ENCODE measurements at regions not wholly inside any gene's neighbourhood (a gene's known extent, or its start where the extent isn't known, plus 50 kb on each side); places are given as distances from the start of the nearest gene placed in this dataset.

DNA sequence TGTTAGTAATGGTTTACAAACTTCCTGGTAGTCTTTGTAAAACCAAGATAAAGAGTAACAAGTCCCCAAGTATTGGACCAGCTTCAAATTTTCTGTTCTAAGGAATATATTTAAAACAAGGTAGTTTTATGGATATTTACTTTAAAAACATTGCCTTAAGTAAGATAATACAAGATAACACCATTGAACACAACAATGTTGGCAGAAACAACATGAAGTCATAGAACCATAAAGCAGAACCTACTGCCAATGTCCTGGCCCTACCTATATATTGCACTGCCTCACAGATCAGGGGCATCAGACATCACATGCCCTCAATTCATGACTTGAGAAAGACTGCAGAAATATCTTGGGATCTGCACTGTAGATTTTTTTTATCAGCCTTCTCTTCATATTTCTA is 1176.2 kb downstream of the PCDH7 start:
- intact Hi-C loops (cut with DNase I), result no loop called here
- H3K27me3 ChIP-seq, result no peaks in the 10 kb centered on the region

DNA sequence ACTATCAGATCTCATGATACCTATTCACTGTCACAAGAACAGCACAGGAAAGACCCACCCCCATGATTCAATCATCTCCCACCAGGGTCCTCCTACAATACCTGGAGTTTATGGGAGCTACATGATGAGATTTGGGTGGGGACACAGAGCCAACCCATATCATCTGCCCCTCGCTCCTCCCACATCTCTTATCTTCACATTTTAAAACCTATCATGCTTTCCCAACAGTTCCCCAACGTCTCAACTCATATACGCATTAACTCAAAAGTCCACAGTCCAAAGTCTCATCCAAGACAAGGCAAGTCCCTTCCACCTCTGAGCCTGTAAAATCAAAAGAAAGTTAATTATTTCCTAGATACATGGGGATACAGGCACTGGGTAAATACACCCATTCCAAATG is 1185.2 kb downstream of the PCDH7 start:
- DNase-seq (ENCODE audit: extremely low spot score), result no peak
- H3K4me1 ChIP-seq, result no peaks in the 10 kb centered on the region
- H3K27ac ChIP-seq (replicated peaks in 1 of 4), result no peak overlapping the region
- TF ChIP-seq POLR2AphosphoS5 (IDR thresholded peaks at IDR 0.05) (no peak), EP300 (IDR thresholded peaks at IDR 0.05) (no peak), POLR2A (IDR thresholded peaks at IDR 0.05; ENCODE audit: low read depth) (no peak), CTCF (IDR thresholded peaks at IDR 0.05) (no peak)
- no peaks in the 10 kb centered on the region for H3K36me3 ChIP-seq
- H3K27me3 ChIP-seq, result no peaks in the 10 kb centered on the region
- no peak overlapping the region for H3K4me3 ChIP-seq
- H3K9me3 ChIP-seq, result no peaks in the 10 kb centered on the region
- WGBS, result 86% methylated on average over 3 of the region's 3 CpGs
- intact Hi-C loops (cut with DNase I), result no loop called here

More for the DNA sequence above, 1176.2 kb downstream of the PCDH7 start:
- H3K4me1 ChIP-seq, result no peaks in the 10 kb centered on the region
- no peak for TF ChIP-seq EP300 (IDR thresholded peaks at IDR 0.05)
- TF ChIP-seq POLR2AphosphoS5 (IDR thresholded peaks at IDR 0.05), result no peak
- TF ChIP-seq POLR2A (IDR thresholded peaks at IDR 0.05; ENCODE audit: low read depth), result no peak
- no peak for DNase-seq (ENCODE audit: extremely low spot score)
- no peak overlapping the region for H3K27ac ChIP-seq (replicated peaks in 1 of 4)
- H3K9me3 ChIP-seq, result no peaks in the 10 kb centered on the region
- no peaks in the 10 kb centered on the region for H3K36me3 ChIP-seq
- no peak overlapping the region for H3K4me3 ChIP-seq

- TF ChIP-seq POLR2A (IDR thresholded peaks at IDR 0.05; ENCODE audit: low read depth) (no peak), POLR2AphosphoS5 (IDR thresholded peaks at IDR 0.05) (no peak), EP300 (IDR thresholded peaks at IDR 0.05) (no peak), CTCF (IDR thresholded peaks at IDR 0.05) (no peak)
- Histone ChIP-seq H3K27ac (replicated peaks in 1 of 4) (no peak overlapping the region), H3K36me3 (no peaks in the 10 kb centered on the region), H3K4me3 (no peak overlapping the region), H3K4me1 (no peaks in the 10 kb centered on the region), H3K27me3 (no peaks in the 10 kb centered on the region), H3K9me3 (no peaks in the 10 kb centered on the region)
- WGBS, result 26% methylated on average over 3 of the region's 3 CpGs
- DNase-seq (ENCODE audit: extremely low spot score), result no peak
- intact Hi-C loops (cut with DNase I), result no loop called here
These were observed 1188.1 kb downstream of the PCDH7 start for GRCh38 chr4:31908261-31908660.

GRCh38 chr4:31917334-31917733 is 1197.2 kb downstream of the PCDH7 start:
- no peak for TF ChIP-seq POLR2A (IDR thresholded peaks at IDR 0.05; ENCODE audit: low read depth)
- no peak for TF ChIP-seq POLR2AphosphoS5 (IDR thresholded peaks at IDR 0.05)
- Histone ChIP-seq H3K4me3 (no peak overlapping the region), H3K36me3 (no peaks in the 10 kb centered on the region), H3K27me3 (no peaks in the 10 kb centered on the region), H3K9me3 (no peaks in the 10 kb centered on the region), H3K4me1 (no peaks in the 10 kb centered on the region), H3K27ac (replicated peaks in 1 of 4) (no peak overlapping the region)
- intact Hi-C loops (cut with DNase I), result no loop called here
- WGBS, result 75% methylated on average over 1 of the region's 1 CpG
- DNase-seq (ENCODE audit: extremely low spot score), result no peak

DNA sequence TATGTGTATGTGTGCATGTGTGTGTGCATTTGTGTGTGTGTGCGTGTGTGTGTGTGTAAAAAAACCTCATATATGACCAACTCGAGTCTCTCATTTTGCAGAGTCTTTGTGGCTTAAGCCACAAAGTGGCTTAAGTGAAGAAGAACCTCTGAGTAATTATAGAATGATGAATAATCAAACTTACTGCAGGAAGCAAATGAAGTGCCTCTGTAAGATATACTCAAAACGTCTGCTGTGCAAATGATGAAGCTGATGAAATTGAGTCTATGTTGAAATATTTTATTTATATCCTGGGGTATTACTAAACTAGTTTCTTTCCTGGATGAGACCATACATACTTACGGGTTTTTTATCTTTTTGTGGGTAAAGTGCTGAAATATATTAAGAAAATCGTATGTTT is 1198.7 kb downstream of the PCDH7 start:
- H3K27me3 ChIP-seq, result no peaks in the 10 kb centered on the region
- intact Hi-C loops (cut with DNase I), result no loop called here
- TF ChIP-seq EP300 (IDR thresholded peaks at IDR 0.05) (no peak), POLR2A (IDR thresholded peaks at IDR 0.05; ENCODE audit: low read depth) (no peak), POLR2AphosphoS5 (IDR thresholded peaks at IDR 0.05) (no peak), CTCF (IDR thresholded peaks at IDR 0.05) (no peak)
- no peak overlapping the region for H3K27ac ChIP-seq (replicated peaks in 1 of 4)
- no peak overlapping the region for H3K4me3 ChIP-seq
- DNase-seq (ENCODE audit: extremely low spot score), result no peak
- 39% methylated on average over 5 of the region's 5 CpGs for WGBS
- no peaks in the 10 kb centered on the region for H3K9me3 ChIP-seq
- H3K36me3 ChIP-seq, result no peaks in the 10 kb centered on the region
- H3K4me1 ChIP-seq, result no peaks in the 10 kb centered on the region

GRCh38 chr4:31923634-31924033 is 1203.5 kb downstream of the PCDH7 start:
- no peaks in the 10 kb centered on the region for H3K4me1 ChIP-seq
- H3K4me3 ChIP-seq, result no peak overlapping the region
- TF ChIP-seq CTCF (IDR thresholded peaks at IDR 0.05) (no peak), POLR2A (IDR thresholded peaks at IDR 0.05; ENCODE audit: low read depth) (no peak), EP300 (IDR thresholded peaks at IDR 0.05) (no peak), POLR2AphosphoS5 (IDR thresholded peaks at IDR 0.05) (no peak)
- H3K36me3 ChIP-seq, result no peaks in the 10 kb centered on the region
- no peak overlapping the region for H3K27ac ChIP-seq (replicated peaks in 1 of 4)
- H3K27me3 ChIP-seq, result no peaks in the 10 kb centered on the region
- WGBS, result 86% methylated on average over 4 of the region's 4 CpGs
- no peak for DNase-seq (ENCODE audit: extremely low spot score)
- peaks cover 0 to 9% (median 3%) of the 10 kb centered on the region in 4 donors for H3K9me3 ChIP-seq
- intact Hi-C loops (cut with DNase I), result no loop called here
